ENCODE measurements at regions not wholly inside any gene's neighbourhood (a gene's known extent, or its start where the extent isn't known, plus 50 kb on each side); places are given as distances from the start of the nearest gene placed in this dataset.

DNA sequence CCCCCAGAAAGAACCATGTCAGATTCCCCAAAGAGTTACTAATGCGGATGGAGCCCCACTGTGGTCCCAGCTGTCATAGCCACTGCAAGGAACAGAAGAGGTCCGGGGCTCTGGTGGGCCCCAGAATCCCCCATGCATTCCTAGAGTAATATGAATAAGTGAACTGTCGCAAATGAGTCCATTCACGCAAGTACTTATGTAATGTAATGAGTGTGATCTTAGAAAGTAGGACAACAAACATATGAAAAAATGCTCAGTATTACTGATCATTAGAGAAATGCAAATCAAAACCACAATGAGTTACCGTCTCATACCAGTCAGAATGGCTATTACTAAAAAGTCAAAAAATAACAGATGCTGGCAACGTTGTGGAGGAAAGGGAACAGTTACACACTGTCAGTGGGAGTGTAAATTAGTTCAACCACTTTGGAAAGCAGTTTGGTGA lies 141.5 kb upstream of the RBPJ start:
- Histone ChIP-seq H3K4me3 (ENCODE audit: low read depth, low read length) (no peak overlapping the region), H3K27me3 (ENCODE audit: insufficient read depth, low read depth, severe bottlenecking) (no peaks in the 10 kb centered on the region), H3K36me3 (no peaks in the 10 kb centered on the region), H3K27ac (no peak overlapping the region), H3K9me3 (ENCODE audit: severe bottlenecking) (no peaks in the 10 kb centered on the region)
- TF ChIP-seq, protein P1, sequence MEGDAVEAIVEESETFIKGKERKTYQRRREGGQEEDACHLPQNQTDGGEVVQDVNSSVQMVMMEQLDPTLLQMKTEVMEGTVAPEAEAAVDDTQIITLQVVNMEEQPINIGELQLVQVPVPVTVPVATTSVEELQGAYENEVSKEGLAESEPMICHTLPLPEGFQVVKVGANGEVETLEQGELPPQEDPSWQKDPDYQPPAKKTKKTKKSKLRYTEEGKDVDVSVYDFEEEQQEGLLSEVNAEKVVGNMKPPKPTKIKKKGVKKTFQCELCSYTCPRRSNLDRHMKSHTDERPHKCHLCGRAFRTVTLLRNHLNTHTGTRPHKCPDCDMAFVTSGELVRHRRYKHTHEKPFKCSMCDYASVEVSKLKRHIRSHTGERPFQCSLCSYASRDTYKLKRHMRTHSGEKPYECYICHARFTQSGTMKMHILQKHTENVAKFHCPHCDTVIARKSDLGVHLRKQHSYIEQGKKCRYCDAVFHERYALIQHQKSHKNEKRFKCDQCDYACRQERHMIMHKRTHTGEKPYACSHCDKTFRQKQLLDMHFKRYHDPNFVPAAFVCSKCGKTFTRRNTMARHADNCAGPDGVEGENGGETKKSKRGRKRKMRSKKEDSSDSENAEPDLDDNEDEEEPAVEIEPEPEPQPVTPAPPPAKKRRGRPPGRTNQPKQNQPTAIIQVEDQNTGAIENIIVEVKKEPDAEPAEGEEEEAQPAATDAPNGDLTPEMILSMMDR (IDR thresholded peaks at IDR 0.05; ENCODE audit: low read depth, low read length): no peak
- no peak for DNase-seq

DNA sequence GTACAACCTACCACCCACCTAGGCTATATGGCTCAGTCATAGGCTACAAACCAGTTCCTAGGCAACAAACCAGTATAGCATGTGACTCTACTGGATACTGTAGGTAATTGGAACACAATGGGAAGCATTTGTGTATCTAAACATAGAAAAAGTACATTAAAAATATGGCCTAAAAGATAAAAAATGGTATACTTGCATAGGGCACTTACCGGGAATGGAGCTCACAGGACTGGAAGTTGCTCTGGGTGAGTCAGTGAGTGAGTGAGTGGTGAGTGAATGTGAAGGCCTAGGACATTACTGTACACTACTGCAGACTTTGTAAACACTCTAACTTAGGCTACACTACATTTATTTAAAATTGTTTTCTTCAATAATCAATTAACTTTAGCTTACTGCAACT lies 139.2 kb upstream of the RBPJ start:
- Histone ChIP-seq H3K9me3 (ENCODE audit: severe bottlenecking) (no peaks in the 10 kb centered on the region), H3K27ac (no peak overlapping the region), H3K27me3 (ENCODE audit: insufficient read depth, low read depth, severe bottlenecking) (no peaks in the 10 kb centered on the region), H3K4me3 (ENCODE audit: low read depth, low read length) (no peak overlapping the region), H3K36me3 (no peaks in the 10 kb centered on the region)
- TF ChIP-seq, protein P1 (IDR thresholded peaks at IDR 0.05; ENCODE audit: low read depth, low read length): no peak
- no peak for DNase-seq

DNA sequence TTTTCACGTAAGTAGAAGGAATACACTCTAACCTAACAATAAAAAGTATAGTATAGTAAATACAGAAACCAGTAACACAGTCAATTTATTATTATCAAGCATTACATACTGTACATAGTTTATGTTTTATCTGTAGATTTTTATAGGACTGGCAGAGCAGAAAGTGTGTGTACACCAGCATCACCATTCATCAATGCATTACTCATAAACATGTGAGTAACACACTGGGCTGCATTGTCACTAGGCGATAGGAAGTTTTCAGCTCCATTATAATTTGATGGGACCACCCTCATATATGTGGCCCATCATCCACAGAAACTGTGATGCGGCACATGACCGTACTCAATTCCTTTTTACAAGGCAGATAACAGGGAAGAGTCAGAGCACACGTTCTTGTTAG lies 137.8 kb upstream of the RBPJ start:
- H3K4me3 ChIP-seq (ENCODE audit: low read depth, low read length): no peak overlapping the region
- no peak overlapping the region for H3K27ac ChIP-seq
- H3K27me3 ChIP-seq (ENCODE audit: insufficient read depth, low read depth, severe bottlenecking): no peaks in the 10 kb centered on the region
- no peaks in the 10 kb centered on the region for H3K36me3 ChIP-seq
- TF ChIP-seq, protein P1 (IDR thresholded peaks at IDR 0.05; ENCODE audit: low read depth, low read length): no peak
- no peak for DNase-seq
- H3K9me3 ChIP-seq (ENCODE audit: severe bottlenecking): no peaks in the 10 kb centered on the region

DNA sequence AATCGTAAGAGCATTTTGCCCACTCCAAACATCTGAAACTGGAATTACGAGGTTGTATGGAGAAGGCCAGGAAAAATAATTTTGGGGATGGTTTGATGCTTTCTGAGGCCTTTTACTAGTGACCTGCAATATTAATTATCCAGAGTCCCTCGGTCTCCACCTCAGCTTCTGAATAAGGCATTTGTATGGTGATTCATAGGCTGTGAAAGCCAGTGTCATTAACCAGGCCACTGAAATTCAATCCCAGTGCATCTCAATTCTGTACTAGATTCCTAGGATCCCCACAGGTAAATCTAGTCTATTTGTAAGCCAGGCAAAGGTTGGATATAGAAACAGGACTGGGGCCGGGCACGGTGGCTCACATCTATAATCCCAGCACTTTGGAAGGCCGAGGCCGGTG lies 135.4 kb upstream of the RBPJ start:
- H3K27me3 ChIP-seq (ENCODE audit: insufficient read depth, low read depth, severe bottlenecking): no peaks in the 10 kb centered on the region
- no peak overlapping the region for H3K27ac ChIP-seq
- DNase-seq: no peak
- H3K4me3 ChIP-seq (ENCODE audit: low read depth, low read length): no peak overlapping the region
- H3K9me3 ChIP-seq (ENCODE audit: severe bottlenecking): no peaks in the 10 kb centered on the region
- TF ChIP-seq, protein P1 (IDR thresholded peaks at IDR 0.05; ENCODE audit: low read depth, low read length): no peak
- no peaks in the 10 kb centered on the region for H3K36me3 ChIP-seq

DNA sequence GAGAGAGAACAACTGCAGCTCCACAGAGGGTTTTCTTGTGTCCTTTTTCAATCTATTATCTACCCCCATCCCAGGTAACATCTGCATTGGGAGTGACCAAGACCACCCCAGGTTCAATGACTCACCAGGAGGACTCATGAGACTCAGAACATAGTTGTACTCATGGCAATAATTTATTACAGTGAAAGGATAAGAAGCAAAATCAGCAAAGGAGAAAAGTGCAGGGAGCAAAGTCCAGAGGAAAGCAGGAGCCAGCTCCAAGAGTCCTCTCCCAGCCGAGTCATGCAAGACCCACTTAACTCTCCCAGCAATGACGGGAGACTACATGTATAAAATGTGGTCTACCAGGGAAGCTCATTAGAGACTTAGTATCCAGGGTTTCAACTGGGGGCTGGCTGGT lies 129.5 kb upstream of the RBPJ start:
- TF ChIP-seq, protein P1 (IDR thresholded peaks at IDR 0.05; ENCODE audit: low read depth, low read length): no peak
- Histone ChIP-seq H3K27ac (no peak overlapping the region), H3K4me3 (ENCODE audit: low read depth, low read length) (no peak overlapping the region), H3K9me3 (ENCODE audit: severe bottlenecking) (no peaks in the 10 kb centered on the region), H3K27me3 (ENCODE audit: insufficient read depth, low read depth, severe bottlenecking) (no peaks in the 10 kb centered on the region), H3K36me3 (no peaks in the 10 kb centered on the region)
- no peak for DNase-seq
